Smooth muscle cell (in vitro differentiated cells): ENCODE measurements at regions not wholly inside any gene's neighbourhood (a gene's known extent, or its start where the extent isn't known, plus 50 kb on each side); places are given as distances from the start of the nearest gene placed in this dataset.

Experiments used
- DNase-seq: peaks from one replicate; lab custom pipeline; 2025; ENCODE audit not compliant: unreplicated experiment; lab: John Stamatoyannopoulos, UW
- H2AFZ ChIP-seq: fragments of 200-600 bp; sonication (generic); 2 replicates; pipeline ENCODE4 v1.6.0; 2016; ENCODE audit warnings: antibody characterized with exemption, low read depth, mild to moderate bottlenecking
- H3F3A ChIP-seq: fragments of 200-600 bp; sonication (generic); 2 replicates; pipeline ENCODE4 v1.6.0; 2017; ENCODE audit warnings: antibody characterized with exemption, low read depth
- H3K27ac ChIP-seq: fragments of 200-600 bp; sonication (generic); 2 replicates; pipeline ENCODE4 v1.5.1; 2016; ENCODE audit warnings: low read depth, mild to moderate bottlenecking
- H3K27me3 ChIP-seq: fragments of 200-600 bp; sonication (generic); 2 replicates; pipeline ENCODE4 v1.6.1; 2016; ENCODE audit warnings: low read depth, mild to moderate bottlenecking
- H3K36me3 ChIP-seq: fragments of 200-600 bp; sonication (generic); 2 replicates; pipeline ENCODE4 v1.5.1; 2016; ENCODE audit warnings: low read depth
- H3K4me1 ChIP-seq: fragments of 200-600 bp; sonication (generic); 2 replicates; pipeline ENCODE4 v1.5.1; 2016; ENCODE audit warnings: low read depth
- H3K4me2 ChIP-seq: fragments of 200-600 bp; sonication (generic); 2 replicates; pipeline ENCODE4 v1.6.0; 2016; ENCODE audit warnings: mild to moderate bottlenecking
- H3K4me3 ChIP-seq: fragments of 200-600 bp; sonication (generic); 2 replicates; pipeline ENCODE4 v1.5.1; 2016; ENCODE audit warnings: mild to moderate bottlenecking
- H3K79me2 ChIP-seq: fragments of 200-600 bp; sonication (generic); 2 replicates; pipeline ENCODE4 v1.6.0; 2016; ENCODE audit warnings: low read depth, mild to moderate bottlenecking
- H3K9ac ChIP-seq: fragments of 200-600 bp; sonication (generic); 2 replicates; pipeline ENCODE4 v1.6.0; 2016; ENCODE audit warnings: low read depth
- H3K9me3 ChIP-seq: fragments of 200-600 bp; sonication (generic); replicated peaks from 2 replicates; pipeline ENCODE4 v1.5.1; 2016; ENCODE audit warnings: low read depth
- H4K20me1 ChIP-seq: fragments of 200-600 bp; sonication (generic); 2 replicates; pipeline ENCODE4 v1.6.0; 2016; ENCODE audit warnings: low read depth
- WGBS: methylation state at CpG from one replicate; pipeline ENCODE4 v1.1.7; 2016; ENCODE audit warnings: low lambda C conversion rate; 5-methylcytosine and 5-hydroxymethylcytosine counted together
- TF ChIP-seq, protein P1 (sequence below): fragments of 200-600 bp; sonication (generic); IDR thresholded peaks from 2 replicates; pipeline ENCODE4 v1.5.1; 2017; ENCODE audit warnings: borderline replicate concordance, mild to moderate bottlenecking, antibody characterized with exemption; ENCODE audit not compliant: insufficient read depth, poor library complexity, severe bottlenecking

DNA sequence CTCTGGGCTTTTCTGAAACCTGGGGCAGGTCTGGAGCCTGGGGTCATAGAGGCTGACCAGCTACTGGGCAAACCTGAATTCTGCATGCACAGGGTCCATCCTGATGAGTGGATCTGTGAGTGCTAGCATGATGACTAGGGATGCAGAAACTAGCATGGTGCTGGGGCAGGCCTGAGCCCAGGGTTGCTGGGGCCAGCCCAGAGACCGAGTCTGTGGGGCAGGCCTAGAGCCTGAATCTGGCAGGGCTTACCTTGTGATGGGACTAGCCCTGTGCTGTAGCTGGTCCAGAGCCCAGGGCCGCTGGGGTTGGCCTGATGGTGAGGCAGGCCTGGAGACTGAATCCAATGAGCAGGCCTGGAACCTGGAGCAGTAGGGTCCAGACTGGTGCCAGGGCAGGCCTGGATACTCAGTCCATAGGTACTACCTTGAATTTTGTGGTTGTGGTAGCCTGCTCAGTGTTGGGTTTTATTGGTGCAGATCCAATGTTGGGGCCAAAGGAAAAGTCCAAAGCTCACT lies 313.5 kb downstream of the TLR4 start:
- Histone ChIP-seq H3K27me3 (no peaks in the 10 kb centered on the region), H3K4me2 (no peak overlapping the region), H4K20me1 (no peaks in the 10 kb centered on the region), H3K79me2 (no peaks in the 10 kb centered on the region), H3K27ac (no peak overlapping the region), H3K4me1 (no peaks in the 10 kb centered on the region), H3K4me3 (no peak overlapping the region), H2AFZ (no peak overlapping the region), H3K9ac (no peak overlapping the region), H3K9me3 (no peaks in the 10 kb centered on the region), H3F3A (no peaks in the 10 kb centered on the region), H3K36me3 (no peaks in the 10 kb centered on the region)
- TF ChIP-seq, protein P1, sequence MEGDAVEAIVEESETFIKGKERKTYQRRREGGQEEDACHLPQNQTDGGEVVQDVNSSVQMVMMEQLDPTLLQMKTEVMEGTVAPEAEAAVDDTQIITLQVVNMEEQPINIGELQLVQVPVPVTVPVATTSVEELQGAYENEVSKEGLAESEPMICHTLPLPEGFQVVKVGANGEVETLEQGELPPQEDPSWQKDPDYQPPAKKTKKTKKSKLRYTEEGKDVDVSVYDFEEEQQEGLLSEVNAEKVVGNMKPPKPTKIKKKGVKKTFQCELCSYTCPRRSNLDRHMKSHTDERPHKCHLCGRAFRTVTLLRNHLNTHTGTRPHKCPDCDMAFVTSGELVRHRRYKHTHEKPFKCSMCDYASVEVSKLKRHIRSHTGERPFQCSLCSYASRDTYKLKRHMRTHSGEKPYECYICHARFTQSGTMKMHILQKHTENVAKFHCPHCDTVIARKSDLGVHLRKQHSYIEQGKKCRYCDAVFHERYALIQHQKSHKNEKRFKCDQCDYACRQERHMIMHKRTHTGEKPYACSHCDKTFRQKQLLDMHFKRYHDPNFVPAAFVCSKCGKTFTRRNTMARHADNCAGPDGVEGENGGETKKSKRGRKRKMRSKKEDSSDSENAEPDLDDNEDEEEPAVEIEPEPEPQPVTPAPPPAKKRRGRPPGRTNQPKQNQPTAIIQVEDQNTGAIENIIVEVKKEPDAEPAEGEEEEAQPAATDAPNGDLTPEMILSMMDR: no peak
- DNase-seq: no peak
- WGBS: 92% methylated on average over 2 of the region's 2 CpGs

DNA sequence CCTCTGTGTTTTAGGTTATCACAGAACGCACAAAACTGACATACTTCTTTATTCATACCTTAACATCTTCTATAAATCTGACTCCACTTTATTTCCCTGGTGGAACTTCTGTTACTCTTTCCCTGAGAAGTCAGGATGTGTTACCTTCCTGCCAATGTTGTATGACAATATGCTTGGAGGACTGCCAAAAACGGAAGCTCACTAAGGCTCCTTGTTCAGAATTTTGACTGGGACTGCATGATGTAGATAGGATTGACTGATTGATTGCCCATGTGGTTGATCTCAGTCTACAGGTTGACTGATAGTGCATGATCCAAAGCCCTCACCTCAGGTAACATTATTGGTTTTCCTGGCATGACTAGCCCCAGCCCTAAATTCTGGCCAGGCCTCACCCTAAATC lies 319.4 kb downstream of the TLR4 start:
- H3K9me3 ChIP-seq: no peaks in the 10 kb centered on the region
- no peaks in the 10 kb centered on the region for H3K27me3 ChIP-seq
- DNase-seq: no peak
- H3K4me2 ChIP-seq: no peak overlapping the region
- H3K36me3 ChIP-seq: no peaks in the 10 kb centered on the region
- H3K4me3 ChIP-seq: no peak overlapping the region
- WGBS: 94% methylated on average over 2 of the region's 2 CpGs
- no peaks in the 10 kb centered on the region for H4K20me1 ChIP-seq
- H3K79me2 ChIP-seq: no peaks in the 10 kb centered on the region
- H3K27ac ChIP-seq: no peak overlapping the region
- no peak overlapping the region for H3K9ac ChIP-seq
- H3F3A ChIP-seq: no peaks in the 10 kb centered on the region
- TF ChIP-seq, protein P1: no peak
- no peaks in the 10 kb centered on the region for H3K4me1 ChIP-seq
- H2AFZ ChIP-seq: no peak overlapping the region

DNA sequence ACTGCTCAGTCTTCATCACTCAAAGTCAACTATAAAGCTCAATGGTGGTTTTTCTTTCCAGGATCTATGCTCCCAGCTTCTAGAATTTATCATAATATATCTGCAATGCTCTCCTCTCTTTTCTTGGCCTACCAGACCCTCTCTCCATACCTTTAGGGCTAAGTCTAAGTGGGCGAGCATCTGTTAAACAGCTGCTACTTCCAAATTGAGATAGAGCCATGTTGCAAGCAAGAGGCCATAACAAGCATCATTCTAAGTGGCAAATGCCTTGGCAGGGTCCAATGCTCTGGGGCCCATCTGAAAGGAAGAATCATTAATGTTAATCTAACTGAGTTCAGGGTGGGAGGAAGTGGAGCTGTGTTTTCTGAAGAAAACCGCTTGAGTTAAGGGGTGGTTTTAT lies 324.0 kb downstream of the TLR4 start:
- Histone ChIP-seq H3K27ac (no peak overlapping the region), H3K4me2 (no peak overlapping the region), H3K9me3 (no peaks in the 10 kb centered on the region), H4K20me1 (no peaks in the 10 kb centered on the region), H2AFZ (no peak overlapping the region), H3F3A (no peaks in the 10 kb centered on the region), H3K27me3 (no peaks in the 10 kb centered on the region), H3K4me3 (no peak overlapping the region), H3K36me3 (no peaks in the 10 kb centered on the region), H3K9ac (no peak overlapping the region), H3K4me1 (no peaks in the 10 kb centered on the region), H3K79me2 (no peaks in the 10 kb centered on the region)
- DNase-seq: no peak
- 92% methylated on average over 2 of the region's 2 CpGs for WGBS
- TF ChIP-seq, protein P1: no peak

DNA sequence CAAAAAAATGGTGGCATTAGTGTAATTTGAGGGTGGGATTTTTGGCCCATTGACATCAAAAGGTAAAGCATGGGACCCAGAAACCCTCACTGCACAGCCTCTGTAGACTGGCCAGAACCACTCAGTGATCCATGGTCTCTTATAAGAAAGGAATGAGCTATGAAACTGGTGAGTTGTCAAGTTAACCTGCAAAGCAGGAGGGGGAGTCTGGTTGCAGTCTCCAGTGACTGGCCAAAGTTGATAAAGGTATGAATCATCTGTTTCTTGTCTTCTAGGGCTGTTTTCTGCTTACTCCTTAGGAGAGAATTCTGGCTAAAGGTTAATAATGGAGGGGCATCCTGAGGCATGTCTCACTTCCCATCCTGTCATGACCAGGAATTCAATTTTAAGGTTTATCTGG lies 325.2 kb downstream of the TLR4 start:
- no peak for DNase-seq
- no peak overlapping the region for H3K4me2 ChIP-seq

More for the DNA sequence above, 325.2 kb downstream of the TLR4 start:
- TF ChIP-seq, protein P1: no peak
- Histone ChIP-seq H3K36me3 (no peaks in the 10 kb centered on the region), H3K4me1 (no peaks in the 10 kb centered on the region), H3K9me3 (no peaks in the 10 kb centered on the region), H3K4me3 (no peak overlapping the region), H3F3A (no peaks in the 10 kb centered on the region), H3K9ac (no peak overlapping the region), H4K20me1 (no peaks in the 10 kb centered on the region), H2AFZ (no peak overlapping the region), H3K27ac (no peak overlapping the region), H3K79me2 (no peaks in the 10 kb centered on the region), H3K27me3 (no peaks in the 10 kb centered on the region)
